SU-DHL-6 (cell line): ENCODE measurements at regions not wholly inside any gene's neighbourhood (a gene's known extent, or its start where the extent isn't known, plus 50 kb on each side); places are given as distances from the start of the nearest gene placed in this dataset.

ENCODE experiments used
- EZH2phosphoT487 ChIP-seq: fragments of 200-600 bp; sonication (generic), shearing (Covaris generic); conservative IDR thresholded peaks from 2 replicates; pipeline ENCODE4 v1.6.1; 2018; ENCODE audit warnings: mild to moderate bottlenecking, antibody characterized with exemption, low read length, moderate library complexity, mixed read lengths
- TF ChIP-seq, protein P1 (sequence below): fragments of 200-600 bp; sonication (generic); IDR thresholded peaks from one replicate; pipeline ENCODE4 v1.5.1; 2017; ENCODE audit warnings: antibody characterized with exemption, mild to moderate bottlenecking, low read length, moderate library complexity; ENCODE audit not compliant: insufficient read depth, poor library complexity, severe bottlenecking

GRCh38 chr10:56905051-56905450, 544.0 kb upstream of the ZWINT start:
- TF ChIP-seq, protein P1, sequence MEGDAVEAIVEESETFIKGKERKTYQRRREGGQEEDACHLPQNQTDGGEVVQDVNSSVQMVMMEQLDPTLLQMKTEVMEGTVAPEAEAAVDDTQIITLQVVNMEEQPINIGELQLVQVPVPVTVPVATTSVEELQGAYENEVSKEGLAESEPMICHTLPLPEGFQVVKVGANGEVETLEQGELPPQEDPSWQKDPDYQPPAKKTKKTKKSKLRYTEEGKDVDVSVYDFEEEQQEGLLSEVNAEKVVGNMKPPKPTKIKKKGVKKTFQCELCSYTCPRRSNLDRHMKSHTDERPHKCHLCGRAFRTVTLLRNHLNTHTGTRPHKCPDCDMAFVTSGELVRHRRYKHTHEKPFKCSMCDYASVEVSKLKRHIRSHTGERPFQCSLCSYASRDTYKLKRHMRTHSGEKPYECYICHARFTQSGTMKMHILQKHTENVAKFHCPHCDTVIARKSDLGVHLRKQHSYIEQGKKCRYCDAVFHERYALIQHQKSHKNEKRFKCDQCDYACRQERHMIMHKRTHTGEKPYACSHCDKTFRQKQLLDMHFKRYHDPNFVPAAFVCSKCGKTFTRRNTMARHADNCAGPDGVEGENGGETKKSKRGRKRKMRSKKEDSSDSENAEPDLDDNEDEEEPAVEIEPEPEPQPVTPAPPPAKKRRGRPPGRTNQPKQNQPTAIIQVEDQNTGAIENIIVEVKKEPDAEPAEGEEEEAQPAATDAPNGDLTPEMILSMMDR, result no peak
- no peak for TF ChIP-seq EZH2phosphoT487
